Right cardiac atrium (tissue), 5 donors: ENCODE measurements at regions not wholly inside any gene's neighbourhood (a gene's known extent, or its start where the extent isn't known, plus 50 kb on each side); places are given as distances from the start of the nearest gene placed in this dataset.
"Not testable (repeated sequence)": the region's sequence is repeated elsewhere in the genome, so short reads cannot be mapped to it uniquely, and the experiment has no call there.

Experiments
- ATAC-seq, 2 donors: fragments of 200-7000 bp; cut with Tn5 transposase; one replicate each; pipeline versions ENCODE4 v1.8.0 to v1.9.1; 2020; ENCODE audit warnings: moderate library complexity in 2 of 2, mild to moderate bottlenecking in 1 of 2
- DNase-seq, 3 donors: peaks; one replicate each; pipeline ENCODE4 v3.0.0-alpha.2; 2020
- H3K27ac ChIP-seq: one replicate; pipeline ENCODE4 v1.5.1; 2013; ENCODE audit warnings: mild to moderate bottlenecking, low read length, control low read depth, moderate library complexity
- H3K27me3 ChIP-seq: one replicate; pipeline ENCODE4 v1.6.1; 2013; ENCODE audit not compliant: control insufficient read depth, insufficient read depth
- H3K4me1 ChIP-seq: one replicate; pipeline ENCODE4 v1.6.1; 2013; ENCODE audit warnings: low read length; ENCODE audit not compliant: control insufficient read depth, insufficient read depth
- H3K4me3 ChIP-seq: one replicate; pipeline ENCODE4 v1.5.1; 2013; ENCODE audit warnings: low read length, control low read depth
- H3K9me3 ChIP-seq: one replicate; pipeline ENCODE4 v1.6.1; 2013; ENCODE audit warnings: low read length; ENCODE audit not compliant: control insufficient read depth
- WGBS: extraction: QIAGEN DNeasy Blood & Tissue Kit; methylation state at CpG from one replicate; pipeline ENCODE4 v1.1.7; 2013; 5-methylcytosine and 5-hydroxymethylcytosine counted together
- intact Hi-C, 4 donors: fragments of 100-400 bp; cut with DNase I; formaldehyde crosslinking; loops; one replicate each; pipeline versions ENCODE4 v1.11.0 to v1.14.0; 2022 to 2023
- donor health status: healthy with polysubstance abuse.
- donor health status: DM: no; HTN: yes; CAD: no.
- donor health status: DM: no; HTN: no; CAD: no.
- donor health status: DM: no; HTN: yes; CAD: no; lungs with severe emphysema.
- donor health status: DM: yes; HTN: yes; CAD: no.

DNA sequence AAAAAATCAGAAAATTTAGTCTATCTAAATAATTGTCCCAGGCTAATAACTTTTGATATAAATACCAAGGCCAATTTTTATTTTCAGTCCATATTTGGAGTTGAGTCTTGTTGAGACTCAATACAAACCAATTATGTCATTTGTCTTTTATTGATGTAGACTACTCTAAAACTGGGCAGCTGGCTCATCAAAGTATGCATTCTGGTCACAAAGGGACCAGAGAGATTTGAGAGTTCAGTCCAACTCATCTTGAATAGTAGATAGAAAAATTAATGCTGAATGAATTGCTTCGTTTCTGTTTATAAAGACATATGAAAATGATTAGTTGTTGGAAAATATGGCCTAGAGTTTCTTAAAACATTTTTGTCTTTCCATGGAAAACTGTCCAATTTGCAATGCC is 412.5 kb upstream of the KLHL4 start:
- ATAC-seq (no peak), DNase-seq (no peak)
- Histone ChIP-seq H3K27ac (no peak overlapping the region), H3K27me3 (no peaks in the 10 kb centered on the region), H3K4me1 (no peaks in the 10 kb centered on the region), H3K9me3 (no peaks in the 10 kb centered on the region), H3K4me3 (no peak overlapping the region)
- intact Hi-C loops = no loop called here
- WGBS = 54% methylated on average over 1 of the region's 1 CpG

DNA sequence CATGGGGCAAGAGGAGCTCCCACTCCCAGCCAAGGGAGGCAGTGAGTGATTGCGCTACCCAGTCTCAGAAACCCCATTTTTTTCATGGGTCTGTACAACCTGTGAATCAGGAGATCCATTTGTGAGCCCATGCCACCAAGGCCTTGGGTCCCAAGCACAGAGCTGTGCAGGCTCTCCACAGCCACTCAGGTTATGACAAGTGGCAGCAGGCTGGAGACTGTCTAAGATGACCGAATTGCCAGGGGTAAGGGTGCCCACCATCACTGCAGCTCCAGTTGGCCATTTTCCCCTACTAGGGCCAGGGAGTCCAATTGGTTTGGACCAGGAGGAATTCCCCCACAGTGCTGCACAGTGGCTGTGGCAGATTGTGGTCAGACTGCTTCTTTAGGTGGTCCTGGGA is 407.5 kb upstream of the KLHL4 start:
- H3K4me3 ChIP-seq = no peak overlapping the region
- DNase-seq (no peak), ATAC-seq (no peak)
- H3K27me3 ChIP-seq = no peaks in the 10 kb centered on the region
- H3K4me1 ChIP-seq = no peaks in the 10 kb centered on the region
- H3K27ac ChIP-seq = no peak overlapping the region
- intact Hi-C loops = no loop called here
- WGBS = 87% methylated on average over 2 of the region's 2 CpGs
- no peaks in the 10 kb centered on the region for H3K9me3 ChIP-seq

DNA sequence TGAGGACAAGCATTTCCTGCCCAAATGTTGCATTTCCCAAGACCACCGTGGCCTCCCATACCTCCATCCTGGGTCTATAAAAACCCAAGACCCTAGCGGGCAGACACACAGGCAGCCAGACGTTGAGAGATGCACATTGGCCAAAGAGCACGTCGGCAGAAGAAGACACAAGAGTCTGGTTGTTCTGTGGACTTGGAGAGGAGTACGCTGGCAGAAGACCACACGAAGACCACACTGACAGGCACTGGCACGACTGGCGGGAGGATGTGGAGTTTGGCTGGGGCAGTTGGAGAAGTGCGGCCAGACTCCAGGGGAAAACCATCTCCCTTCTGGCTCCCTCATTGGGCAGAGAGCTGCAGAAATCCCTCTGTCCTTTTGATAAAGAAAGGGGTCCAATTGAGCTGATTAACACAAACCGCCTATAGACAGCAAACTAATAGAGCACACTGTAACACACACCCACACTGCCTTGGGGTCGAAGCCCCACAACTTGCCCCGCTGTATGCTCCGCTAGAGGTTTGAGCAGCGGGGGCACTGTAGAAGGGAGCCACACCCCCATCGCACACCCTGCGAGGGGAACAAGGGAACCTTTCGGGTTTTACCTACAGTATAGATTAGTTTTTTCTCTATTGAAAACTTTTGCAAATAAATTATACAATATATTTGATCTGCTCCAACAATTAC is 376.7 kb upstream of the KLHL4 start:
- ATAC-seq = no peak
- intact Hi-C loops = no loop called here
- Histone ChIP-seq H3K4me3 (no peak overlapping the region), H3K27me3 (no peaks in the 10 kb centered on the region), H3K9me3 (no peaks in the 10 kb centered on the region), H3K27ac (no peak overlapping the region), H3K4me1 (no peaks in the 10 kb centered on the region)
- whole genome bisulfite sequencing = 89% methylated on average over 18 of the region's 18 CpGs
- DNase-seq = no peak

DNA sequence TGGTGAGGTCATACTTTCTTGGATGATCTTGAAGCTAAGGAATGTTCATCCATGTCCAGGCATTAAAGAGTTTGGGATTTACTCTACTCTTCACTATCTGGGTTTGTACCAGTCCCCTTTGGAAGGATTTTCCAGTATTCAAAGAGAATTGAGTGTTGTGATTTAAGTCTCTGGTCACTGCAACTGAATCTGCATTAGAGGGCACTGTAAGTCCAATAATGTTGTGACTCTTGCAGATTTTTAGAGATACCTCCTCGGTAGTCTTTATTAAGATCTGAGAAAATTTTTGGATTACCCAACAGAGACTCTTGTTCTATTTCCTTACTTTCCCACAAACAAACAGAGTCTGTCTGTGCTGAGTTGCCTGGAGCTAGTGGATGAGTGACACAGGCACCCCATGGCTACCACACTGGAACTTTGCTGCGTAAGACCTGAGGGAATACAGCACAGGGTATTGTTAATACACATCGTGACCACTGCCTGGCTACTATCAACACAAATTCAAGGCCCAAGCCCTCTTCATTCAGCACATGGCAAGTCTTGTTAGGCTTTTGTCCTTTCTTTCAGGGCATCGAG is 357.1 kb upstream of the KLHL4 start:
- H3K27me3 ChIP-seq = no peaks in the 10 kb centered on the region
- no peak overlapping the region for H3K27ac ChIP-seq
- ATAC-seq (no peak), DNase-seq (no peak)
- WGBS = 68% methylated on average over 4 of the region's 4 CpGs
- H3K9me3 ChIP-seq = no peaks in the 10 kb centered on the region
- H3K4me3 ChIP-seq = no peak overlapping the region
- H3K4me1 ChIP-seq = no peaks in the 10 kb centered on the region
- intact Hi-C loops = no loop called here

DNA sequence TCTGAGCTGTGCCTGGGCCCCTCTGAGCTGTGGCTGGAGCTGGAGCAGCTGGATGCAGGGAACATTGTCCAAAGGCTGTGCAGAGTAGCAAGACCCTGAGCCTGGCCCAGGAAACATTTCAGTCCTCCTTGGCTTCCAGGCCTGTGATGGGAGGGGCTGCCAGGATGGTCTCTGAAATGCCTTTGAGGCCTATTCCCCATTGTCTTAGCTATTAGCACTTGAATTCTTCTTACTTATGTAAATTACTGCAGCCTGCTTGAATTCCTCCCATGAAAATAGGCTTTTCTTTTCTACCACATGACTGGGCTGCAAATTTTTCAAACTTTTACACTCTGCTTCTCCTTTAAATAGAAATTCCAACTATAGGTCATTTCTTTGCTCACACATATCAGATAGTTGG is 349.8 kb upstream of the KLHL4 start:
- Histone ChIP-seq H3K4me3 (no peak overlapping the region), H3K4me1 (no peaks in the 10 kb centered on the region), H3K9me3 (no peaks in the 10 kb centered on the region), H3K27me3 (no peaks in the 10 kb centered on the region), H3K27ac (no peak overlapping the region)
- intact Hi-C loops = no loop called here
- DNase-seq (no peak), ATAC-seq (no peak)

DNA sequence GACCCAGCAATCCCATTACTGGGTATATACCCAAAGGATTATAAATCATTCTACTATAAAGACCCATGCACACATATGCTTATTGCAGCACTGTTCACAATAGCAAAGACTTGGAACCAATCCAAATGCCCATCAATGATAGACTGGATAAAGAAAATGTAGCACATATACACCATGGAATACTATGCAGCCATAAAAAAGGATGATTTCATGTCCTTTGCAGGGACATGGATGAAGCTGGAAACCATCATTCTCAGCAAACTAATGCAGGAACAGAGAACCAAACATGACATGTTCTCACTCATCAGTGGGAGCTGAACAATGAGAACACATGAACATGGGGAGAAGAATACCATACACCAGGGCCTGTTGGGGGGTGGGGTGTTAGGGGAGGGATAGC is 339.6 kb upstream of the KLHL4 start:
- H3K27me3 ChIP-seq, H3K4me3 ChIP-seq, H3K4me1 ChIP-seq, H3K27ac ChIP-seq, DNase-seq, ATAC-seq, H3K9me3 ChIP-seq, intact Hi-C loops: not testable (repeated sequence)
